Neural cell (in vitro differentiated cells): ENCODE measurements at regions not wholly inside any gene's neighbourhood (a gene's known extent, or its start where the extent isn't known, plus 50 kb on each side); places are given as distances from the start of the nearest gene placed in this dataset.

Experiments
- H2AFZ ChIP-seq: fragments of 200-600, 300-800 bp; sonication (generic), shearing (Covaris generic); 2 replicates; pipeline ENCODE4 v1.6.0; 2014; ENCODE audit warnings: low read depth, mild to moderate bottlenecking, antibody characterized with exemption, low read length, moderate library complexity
- H3F3A ChIP-seq: fragments of 200-600 bp; shearing (Covaris generic); 2 replicates; pipeline ENCODE4 v1.6.1; 2016; ENCODE audit warnings: mild to moderate bottlenecking, moderate library complexity, mixed read lengths, antibody characterized with exemption, low read length; ENCODE audit not compliant: insufficient read depth, poor library complexity, severe bottlenecking
- H3K27ac ChIP-seq: fragments of 200-600, 300-800 bp; sonication (generic), shearing (Covaris generic); 2 replicates; pipeline ENCODE4 v1.5.1; 2014; ENCODE audit warnings: mild to moderate bottlenecking, low read length, moderate library complexity
- H3K27me3 ChIP-seq: fragments of 300-800, 200-600 bp; sonication (generic), shearing (Covaris generic); 2 replicates; pipeline ENCODE4 v1.6.0; 2014; ENCODE audit warnings: mild to moderate bottlenecking, low read depth, low read length, moderate library complexity; ENCODE audit not compliant: insufficient read depth
- H3K36me3 ChIP-seq: fragments of 300-800, 200-600 bp; sonication (generic), shearing (Covaris generic); 2 replicates; pipeline ENCODE4 v1.5.1; 2014; ENCODE audit warnings: mild to moderate bottlenecking, antibody characterized with exemption, low read length, moderate library complexity; ENCODE audit not compliant: insufficient read depth
- H3K4me2 ChIP-seq: fragments of 300-800, 200-600 bp; sonication (generic), shearing (Covaris generic); 2 replicates; pipeline ENCODE4 v1.6.0; 2014; ENCODE audit warnings: mild to moderate bottlenecking, low read length
- H3K4me3 ChIP-seq: fragments of 300-800, 200-600 bp; sonication (generic), shearing (Covaris generic); 2 replicates; pipeline ENCODE4 v1.5.1; 2014; ENCODE audit warnings: mild to moderate bottlenecking, low read length, moderate library complexity
- H3K79me2 ChIP-seq: fragments of 200-600 bp; shearing (Covaris generic); replicated peaks from 2 replicates; pipeline ENCODE4 v1.6.0; 2014; ENCODE audit warnings: mild to moderate bottlenecking, low read length, moderate library complexity; ENCODE audit not compliant: insufficient read depth
- H3K9ac ChIP-seq: fragments of 300-800, 200-600 bp; sonication (generic), shearing (Covaris generic); 2 replicates; pipeline ENCODE4 v1.6.1; 2016; ENCODE audit warnings: mild to moderate bottlenecking, low read length, mixed read lengths
- H3K9me2 ChIP-seq: fragments of 200-600 bp; shearing (Covaris generic); 2 replicates; pipeline ENCODE4 v1.6.1; 2016; ENCODE audit warnings: mild to moderate bottlenecking, low read length, mixed read lengths; ENCODE audit not compliant: insufficient read depth
- H3K9me3 ChIP-seq: fragments of 200-600, 300-800 bp; sonication (generic), shearing (Covaris generic); 2 replicates; pipeline ENCODE4 v1.6.1; 2016; ENCODE audit warnings: mild to moderate bottlenecking, mixed run types, low read length, moderate library complexity, mixed read lengths
- H4K20me1 ChIP-seq: fragments of 200-600 bp; shearing (Covaris generic); 2 replicates; pipeline ENCODE4 v1.6.1; 2016; ENCODE audit warnings: mild to moderate bottlenecking, mixed run types; ENCODE audit not compliant: insufficient read depth
- CTCF ChIP-seq: fragments of 450-650 bp; IDR thresholded peaks from 2 replicates; pipeline ENCODE4 v1.5.1; 2014; ENCODE audit warnings: antibody characterized with exemption, mild to moderate bottlenecking, moderate library complexity; ENCODE audit not compliant: poor library complexity, severe bottlenecking
- EP300 ChIP-seq: fragments of 450-650 bp; conservative IDR thresholded peaks from 2 replicates; pipeline ENCODE4 v1.6.1; 2014; ENCODE audit warnings: antibody characterized with exemption, mild to moderate bottlenecking, moderate library complexity; ENCODE audit not compliant: poor library complexity, severe bottlenecking
- EZH2 ChIP-seq: fragments of 200-600, 300-800 bp; shearing (Covaris generic), sonication (generic); IDR thresholded peaks from 2 replicates; pipeline ENCODE4 v1.6.1; 2014; ENCODE audit warnings: antibody characterized with exemption, low read length, borderline replicate concordance, mild to moderate bottlenecking; ENCODE audit not compliant: insufficient read depth, poor library complexity, severe bottlenecking
- MXI1 ChIP-seq: fragments of 450-650 bp; conservative IDR thresholded peaks from 2 replicates; pipeline ENCODE4 v1.6.1; 2014; ENCODE audit warnings: antibody characterized with exemption, mild to moderate bottlenecking; ENCODE audit not compliant: poor library complexity, severe bottlenecking
- POLR2AphosphoS5 ChIP-seq: IDR thresholded peaks from 2 replicates; pipeline ENCODE4 v1.6.1; 2012
- RAD21 ChIP-seq: fragments of 450-650 bp; conservative IDR thresholded peaks from 2 replicates; pipeline ENCODE4 v1.6.1; 2014; ENCODE audit warnings: antibody characterized with exemption, mild to moderate bottlenecking, moderate library complexity
- REST ChIP-seq: IDR thresholded peaks from 2 replicates; pipeline ENCODE4 v1.6.1; 2012; ENCODE audit warnings: borderline replicate concordance
- SMC3 ChIP-seq: fragments of 450-650 bp; conservative IDR thresholded peaks from 2 replicates; pipeline ENCODE4 v1.6.1; 2014; ENCODE audit warnings: antibody characterized with exemption, mild to moderate bottlenecking, moderate library complexity; ENCODE audit not compliant: poor library complexity
- TAF1 ChIP-seq: IDR thresholded peaks from 2 replicates; pipeline ENCODE4 v1.6.1; 2012; ENCODE audit warnings: low read depth

GRCh38 chr14:95034788-95035187, 122.5 kb downstream of the DICER1 start:
- Histone ChIP-seq H3K9me3 (no peaks in the 10 kb centered on the region), H3K4me2 (no peak overlapping the region), H3K9me2 (no peaks in the 10 kb centered on the region), H2AFZ (no peak overlapping the region), H3K4me3 (no peak overlapping the region), H3K27ac (no peak overlapping the region), H3F3A (no peaks in the 10 kb centered on the region), H3K27me3 (no peaks in the 10 kb centered on the region), H4K20me1 (no peaks in the 10 kb centered on the region), H3K79me2 (no peaks in the 10 kb centered on the region), H3K36me3 (no peaks in the 10 kb centered on the region), H3K9ac (no peak overlapping the region)
- TF ChIP-seq MXI1 (no peak), EZH2 (no peak), TAF1 (no peak), RAD21 (no peak), CTCF (no peak), REST (no peak), POLR2AphosphoS5 (no peak), EP300 (no peak), SMC3 (no peak)

GRCh38 chr14:95033682-95034632, 123.4 kb downstream of the DICER1 start:
- Histone ChIP-seq H3K9me2 (no peaks in the 10 kb centered on the region), H3F3A (no peaks in the 10 kb centered on the region), H2AFZ (no peak overlapping the region), H3K9ac (no peak overlapping the region), H3K79me2 (no peaks in the 10 kb centered on the region), H3K9me3 (no peaks in the 10 kb centered on the region), H3K4me3 (no peak overlapping the region), H3K36me3 (no peaks in the 10 kb centered on the region), H4K20me1 (no peaks in the 10 kb centered on the region), H3K27ac (no peak overlapping the region), H3K27me3 (no peaks in the 10 kb centered on the region), H3K4me2 (no peak overlapping the region)
- TF ChIP-seq REST = no peak
- no peak for TF ChIP-seq SMC3
- TF ChIP-seq CTCF = no peak
- no peak for TF ChIP-seq EZH2
- TF ChIP-seq EP300 = no peak
- TF ChIP-seq TAF1 = no peak
- no peak for TF ChIP-seq POLR2AphosphoS5
- no peak for TF ChIP-seq MXI1
- no peak for TF ChIP-seq RAD21
